ENCODE measurements at regions not wholly inside any gene's neighbourhood (a gene's known extent, or its start where the extent isn't known, plus 50 kb on each side); places are given as distances from the start of the nearest gene placed in this dataset.
"Not testable (repeated sequence)": the region's sequence is repeated elsewhere in the genome, so short reads cannot be mapped to it uniquely, and the experiment has no call there.

DNA sequence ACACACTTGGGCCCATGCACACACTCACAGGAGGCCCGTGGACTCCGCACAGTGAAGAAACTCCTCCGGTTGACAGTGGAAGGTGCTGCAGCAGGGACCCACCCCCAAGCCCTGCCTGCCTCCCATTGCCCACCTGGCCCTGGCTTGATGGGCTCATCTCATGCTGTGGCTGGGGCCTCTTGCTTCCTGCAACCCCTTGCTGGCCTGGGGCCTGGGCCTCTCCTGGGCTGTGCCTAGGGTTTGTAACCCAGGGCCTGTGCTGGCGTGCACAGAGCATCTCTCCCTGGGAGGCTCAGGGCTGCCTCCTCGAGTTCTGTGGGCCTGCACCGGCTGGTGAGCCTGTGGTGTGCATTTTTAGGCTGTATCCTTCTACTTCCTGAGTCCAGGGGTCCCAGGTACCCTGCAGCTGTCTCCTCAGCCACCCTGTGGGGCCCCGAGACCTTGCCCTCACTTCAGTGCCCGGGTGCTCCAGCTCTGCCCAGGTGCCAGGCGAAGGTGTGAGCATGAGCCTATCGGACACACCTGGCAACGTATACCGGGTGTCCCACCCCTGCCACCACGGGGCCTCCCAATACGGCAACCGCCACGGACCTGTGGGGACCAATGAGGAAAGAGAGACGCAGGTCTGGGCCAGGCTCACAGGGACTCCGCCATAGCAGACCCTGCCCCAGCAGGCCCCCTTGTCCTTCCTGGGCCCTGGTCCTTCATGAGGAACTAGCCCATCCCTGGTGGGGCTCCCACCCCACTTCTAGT lies 158.3 kb upstream of the POTEB2 start:
- TF ChIP-seq CTCF, POLR2A, POLR2AphosphoS5 (IDR thresholded peaks at IDR 0.05): not testable (repeated sequence)

All from breast epithelium (tissue), 3 donors.